ENCODE measurements at regions not wholly inside any gene's neighbourhood (a gene's known extent, or its start where the extent isn't known, plus 50 kb on each side); places are given as distances from the start of the nearest gene placed in this dataset.

GRCh38 chr12:127014079-127014478 lies 1252.9 kb upstream of the TMEM132C start (continued):
- TF ChIP-seq ZNF462 (CRISPR knock-in tag; IDR thresholded peaks at IDR 0.05), result no peak
- TF ChIP-seq REST (IDR thresholded peaks at IDR 0.05; ENCODE audit: unreplicated experiment), result no peak
- no peak for TF ChIP-seq STAT1 (IDR thresholded peaks at IDR 0.05; ENCODE audit: unreplicated experiment)
- no peak for TF ChIP-seq POLR2AphosphoS5 (IDR thresholded peaks at IDR 0.05; ENCODE audit: low read depth)

- Histone ChIP-seq H3K36me3 (ENCODE audit: insufficient read depth) (no peaks in the 10 kb centered on the region), H3F3A (replicated peaks; ENCODE audit: low read depth) (no peaks in the 10 kb centered on the region), H4K20me1 (replicated peaks; ENCODE audit: insufficient read depth) (no peaks in the 10 kb centered on the region), H2AFZ (0 out of 2 replicates have a peak overlapping the region, but pooled peaks have one; percentile 5), H3K27me3 (ENCODE audit: insufficient read depth) (no peaks in the 10 kb centered on the region), H3K4me2 (no peak overlapping the region), H3K4me1 (ENCODE audit: insufficient read depth) (no peaks in the 10 kb centered on the region), H3K79me2 (replicated peaks; ENCODE audit: insufficient read depth) (no peaks in the 10 kb centered on the region), H3K4me3 (no peak overlapping the region), H3K9me2 (ENCODE audit: insufficient read depth) (no peaks in the 10 kb centered on the region), H3K27ac (ENCODE audit: low read depth) (no peak overlapping the region)
- Mint-ChIP-seq H3K4me3 (no peak overlapping the region), H3K4me1 (no peaks in the 10 kb centered on the region), H3K27ac (no peak overlapping the region), H3K36me3 (ENCODE audit: low read depth) (peaks cover 38% of the 10 kb centered on the region), H3K27me3 (ENCODE audit: insufficient read depth, low read depth, poor library complexity) (no peaks in the 10 kb centered on the region), H3K9me3 (peaks cover 94% of the 10 kb centered on the region)
- no peak for DNase-seq (ENCODE audit: low spot score)
- no peak for ATAC-seq
- no peak for TF ChIP-seq NANOG (IDR thresholded peaks at IDR 0.05; ENCODE audit: borderline replicate concordance)
- no peak for TF ChIP-seq ETS1 (IDR thresholded peaks at IDR 0.05)
- no peak for TF ChIP-seq STAT1 (IDR thresholded peaks at IDR 0.05; ENCODE audit: unreplicated experiment)
- no peak for TF ChIP-seq CREB1 (CRISPR knock-in tag; IDR thresholded peaks at IDR 0.05; ENCODE audit: low read depth)
- TF ChIP-seq EZH2phosphoT487 (IDR thresholded peaks at IDR 0.05; ENCODE audit: unreplicated experiment), result no peak
- TF ChIP-seq REST (IDR thresholded peaks at IDR 0.05; ENCODE audit: unreplicated experiment), result no peak
- TF ChIP-seq CTCF (conservative IDR thresholded peaks at IDR 0.05; ENCODE audit: low read depth in 2 of 2), result no peak
Measured at GRCh38 chr12:127024791-127025190, 1242.2 kb upstream of the TMEM132C start.
